ENCODE measurements at regions not wholly inside any gene's neighbourhood (a gene's known extent, or its start where the extent isn't known, plus 50 kb on each side); places are given as distances from the start of the nearest gene placed in this dataset.

DNA sequence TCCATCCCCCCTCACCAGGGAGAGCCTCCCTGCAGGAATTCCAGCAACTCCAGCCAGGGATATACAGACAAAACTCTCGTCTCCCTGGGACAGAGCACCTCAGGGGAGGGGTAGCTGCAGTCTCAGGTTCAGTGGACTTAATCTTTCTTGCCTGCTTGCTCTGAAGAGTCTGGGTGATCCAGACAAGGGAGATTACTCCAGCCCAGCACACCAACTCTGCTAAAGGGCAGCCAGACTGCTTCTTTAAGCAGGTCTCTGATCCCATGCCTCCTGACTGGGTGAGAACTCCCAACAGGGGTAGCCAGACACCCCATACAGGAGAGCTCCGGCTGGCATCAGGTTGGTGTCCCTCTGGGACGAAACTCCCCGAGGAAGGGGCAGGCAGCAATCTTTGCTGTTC lies 888.7 kb downstream of the RAB28 start:
- no peak for DNase-seq (ENCODE audit: low spot score)
- no peaks in the 10 kb centered on the region for H3K4me1 ChIP-seq (ENCODE audit: control insufficient read depth in 4 of 4, insufficient read depth in 4 of 4, low read length in 3 of 4)
- no peaks in the 10 kb centered on the region for H3K36me3 ChIP-seq (ENCODE audit: control insufficient read depth in 4 of 4, insufficient read depth in 3 of 4, low read depth in 1 of 4, low read length in 3 of 4)
- TF ChIP-seq, protein P1, sequence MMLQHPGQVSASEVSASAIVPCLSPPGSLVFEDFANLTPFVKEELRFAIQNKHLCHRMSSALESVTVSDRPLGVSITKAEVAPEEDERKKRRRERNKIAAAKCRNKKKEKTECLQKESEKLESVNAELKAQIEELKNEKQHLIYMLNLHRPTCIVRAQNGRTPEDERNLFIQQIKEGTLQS (IDR thresholded peaks at IDR 0.05) = no peak
- no peak for TF ChIP-seq SP1 (IDR thresholded peaks at IDR 0.05)
- no peak for TF ChIP-seq TAF1 (conservative IDR thresholded peaks at IDR 0.05)
- no peak for TF ChIP-seq RXRA (IDR thresholded peaks at IDR 0.05)
- TF ChIP-seq, protein P2, sequence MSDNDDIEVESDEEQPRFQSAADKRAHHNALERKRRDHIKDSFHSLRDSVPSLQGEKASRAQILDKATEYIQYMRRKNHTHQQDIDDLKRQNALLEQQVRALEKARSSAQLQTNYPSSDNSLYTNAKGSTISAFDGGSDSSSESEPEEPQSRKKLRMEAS (IDR thresholded peaks at IDR 0.05) = no peak
- H3K27me3 ChIP-seq (ENCODE audit: control insufficient read depth in 4 of 4, insufficient read depth in 4 of 4, low read length in 3 of 4) = no peaks in the 10 kb centered on the region
- H3K9me3 ChIP-seq (ENCODE audit: control insufficient read depth in 4 of 4, low read length in 3 of 4) = peaks cover 0 to 2% (median 0%) of the 10 kb centered on the region in 4 donors
- no peak overlapping the region for H3K9ac ChIP-seq (ENCODE audit: low read depth in 1 of 2, low read length in 2 of 2)
- no peak overlapping the region for H3K4me3 ChIP-seq (ENCODE audit: low read depth in 1 of 3, low read length in 3 of 3)
- 83% methylated on average over 4 of the region's 4 CpGs for WGBS
- no peak overlapping the region for H3K27ac ChIP-seq (ENCODE audit: low read depth in 1 of 2, low read length in 2 of 2)

DNA sequence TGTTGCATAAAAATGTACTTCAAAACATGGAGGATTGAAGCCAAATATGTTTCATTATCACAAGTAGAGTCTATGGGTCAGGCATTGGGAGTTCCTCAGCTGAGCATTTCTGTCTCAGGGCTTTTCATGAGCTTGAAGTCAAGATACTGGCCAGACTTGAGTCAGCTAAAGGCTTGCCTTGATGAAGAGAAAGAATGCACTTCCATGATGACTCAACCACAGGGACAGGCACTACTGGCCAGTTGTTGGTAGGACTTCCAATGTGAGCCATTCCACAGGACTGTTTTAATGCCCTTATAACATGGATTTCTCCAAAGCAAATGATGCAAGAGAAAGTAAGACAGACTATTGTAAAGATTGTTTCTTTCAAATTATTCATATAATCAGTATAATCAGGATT lies 895.6 kb downstream of the RAB28 start:
- TF ChIP-seq HNF4G (IDR thresholded peaks at IDR 0.05) = no peak
- TF ChIP-seq JUND (IDR thresholded peaks at IDR 0.05) = no peak
- TF ChIP-seq YY1 (IDR thresholded peaks at IDR 0.05) = no peak
- no peak for TF ChIP-seq RXRA (IDR thresholded peaks at IDR 0.05)
- TF ChIP-seq, protein P1 (IDR thresholded peaks at IDR 0.05) = no peak
- TF ChIP-seq, protein P3, sequence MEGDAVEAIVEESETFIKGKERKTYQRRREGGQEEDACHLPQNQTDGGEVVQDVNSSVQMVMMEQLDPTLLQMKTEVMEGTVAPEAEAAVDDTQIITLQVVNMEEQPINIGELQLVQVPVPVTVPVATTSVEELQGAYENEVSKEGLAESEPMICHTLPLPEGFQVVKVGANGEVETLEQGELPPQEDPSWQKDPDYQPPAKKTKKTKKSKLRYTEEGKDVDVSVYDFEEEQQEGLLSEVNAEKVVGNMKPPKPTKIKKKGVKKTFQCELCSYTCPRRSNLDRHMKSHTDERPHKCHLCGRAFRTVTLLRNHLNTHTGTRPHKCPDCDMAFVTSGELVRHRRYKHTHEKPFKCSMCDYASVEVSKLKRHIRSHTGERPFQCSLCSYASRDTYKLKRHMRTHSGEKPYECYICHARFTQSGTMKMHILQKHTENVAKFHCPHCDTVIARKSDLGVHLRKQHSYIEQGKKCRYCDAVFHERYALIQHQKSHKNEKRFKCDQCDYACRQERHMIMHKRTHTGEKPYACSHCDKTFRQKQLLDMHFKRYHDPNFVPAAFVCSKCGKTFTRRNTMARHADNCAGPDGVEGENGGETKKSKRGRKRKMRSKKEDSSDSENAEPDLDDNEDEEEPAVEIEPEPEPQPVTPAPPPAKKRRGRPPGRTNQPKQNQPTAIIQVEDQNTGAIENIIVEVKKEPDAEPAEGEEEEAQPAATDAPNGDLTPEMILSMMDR (IDR thresholded peaks at IDR 0.05; ENCODE audit: low read depth, low read length, missing input control) = no peak
- no peak for TF ChIP-seq EGR1 (IDR thresholded peaks at IDR 0.05; ENCODE audit: low read depth in 2 of 2)
- no peak for TF ChIP-seq NR2F2 (IDR thresholded peaks at IDR 0.05)
- TF ChIP-seq TAF1 (conservative IDR thresholded peaks at IDR 0.05) = no peak
- TF ChIP-seq FOXA2 (IDR thresholded peaks at IDR 0.05) = no peak
- no peak for TF ChIP-seq FOXA1 (IDR thresholded peaks at IDR 0.05)
- TF ChIP-seq, protein P4, sequence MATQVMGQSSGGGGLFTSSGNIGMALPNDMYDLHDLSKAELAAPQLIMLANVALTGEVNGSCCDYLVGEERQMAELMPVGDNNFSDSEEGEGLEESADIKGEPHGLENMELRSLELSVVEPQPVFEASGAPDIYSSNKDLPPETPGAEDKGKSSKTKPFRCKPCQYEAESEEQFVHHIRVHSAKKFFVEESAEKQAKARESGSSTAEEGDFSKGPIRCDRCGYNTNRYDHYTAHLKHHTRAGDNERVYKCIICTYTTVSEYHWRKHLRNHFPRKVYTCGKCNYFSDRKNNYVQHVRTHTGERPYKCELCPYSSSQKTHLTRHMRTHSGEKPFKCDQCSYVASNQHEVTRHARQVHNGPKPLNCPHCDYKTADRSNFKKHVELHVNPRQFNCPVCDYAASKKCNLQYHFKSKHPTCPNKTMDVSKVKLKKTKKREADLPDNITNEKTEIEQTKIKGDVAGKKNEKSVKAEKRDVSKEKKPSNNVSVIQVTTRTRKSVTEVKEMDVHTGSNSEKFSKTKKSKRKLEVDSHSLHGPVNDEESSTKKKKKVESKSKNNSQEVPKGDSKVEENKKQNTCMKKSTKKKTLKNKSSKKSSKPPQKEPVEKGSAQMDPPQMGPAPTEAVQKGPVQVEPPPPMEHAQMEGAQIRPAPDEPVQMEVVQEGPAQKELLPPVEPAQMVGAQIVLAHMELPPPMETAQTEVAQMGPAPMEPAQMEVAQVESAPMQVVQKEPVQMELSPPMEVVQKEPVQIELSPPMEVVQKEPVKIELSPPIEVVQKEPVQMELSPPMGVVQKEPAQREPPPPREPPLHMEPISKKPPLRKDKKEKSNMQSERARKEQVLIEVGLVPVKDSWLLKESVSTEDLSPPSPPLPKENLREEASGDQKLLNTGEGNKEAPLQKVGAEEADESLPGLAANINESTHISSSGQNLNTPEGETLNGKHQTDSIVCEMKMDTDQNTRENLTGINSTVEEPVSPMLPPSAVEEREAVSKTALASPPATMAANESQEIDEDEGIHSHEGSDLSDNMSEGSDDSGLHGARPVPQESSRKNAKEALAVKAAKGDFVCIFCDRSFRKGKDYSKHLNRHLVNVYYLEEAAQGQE (IDR thresholded peaks at IDR 0.05) = no peak
- TF ChIP-seq, protein P5, sequence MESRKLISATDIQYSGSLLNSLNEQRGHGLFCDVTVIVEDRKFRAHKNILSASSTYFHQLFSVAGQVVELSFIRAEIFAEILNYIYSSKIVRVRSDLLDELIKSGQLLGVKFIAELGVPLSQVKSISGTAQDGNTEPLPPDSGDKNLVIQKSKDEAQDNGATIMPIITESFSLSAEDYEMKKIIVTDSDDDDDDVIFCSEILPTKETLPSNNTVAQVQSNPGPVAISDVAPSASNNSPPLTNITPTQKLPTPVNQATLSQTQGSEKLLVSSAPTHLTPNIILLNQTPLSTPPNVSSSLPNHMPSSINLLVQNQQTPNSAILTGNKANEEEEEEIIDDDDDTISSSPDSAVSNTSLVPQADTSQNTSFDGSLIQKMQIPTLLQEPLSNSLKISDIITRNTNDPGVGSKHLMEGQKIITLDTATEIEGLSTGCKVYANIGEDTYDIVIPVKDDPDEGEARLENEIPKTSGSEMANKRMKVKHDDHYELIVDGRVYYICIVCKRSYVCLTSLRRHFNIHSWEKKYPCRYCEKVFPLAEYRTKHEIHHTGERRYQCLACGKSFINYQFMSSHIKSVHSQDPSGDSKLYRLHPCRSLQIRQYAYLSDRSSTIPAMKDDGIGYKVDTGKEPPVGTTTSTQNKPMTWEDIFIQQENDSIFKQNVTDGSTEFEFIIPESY (IDR thresholded peaks at IDR 0.05) = no peak
- TF ChIP-seq HNF4A (conservative IDR thresholded peaks at IDR 0.05) = no peak
- no peak for TF ChIP-seq SP1 (IDR thresholded peaks at IDR 0.05)
- TF ChIP-seq GABPA (IDR thresholded peaks at IDR 0.05 in 1 of 2, conservative IDR thresholded peaks at IDR 0.05 in 1 of 2) = no peak
- H3K36me3 ChIP-seq (ENCODE audit: control insufficient read depth in 4 of 4, insufficient read depth in 3 of 4, low read depth in 1 of 4, low read length in 3 of 4) = no peaks in the 10 kb centered on the region
- H3K4me1 ChIP-seq (ENCODE audit: control insufficient read depth in 4 of 4, insufficient read depth in 4 of 4, low read length in 3 of 4) = no peaks in the 10 kb centered on the region
- H3K4me3 ChIP-seq (ENCODE audit: low read depth in 1 of 3, low read length in 3 of 3) = no peak overlapping the region
- DNase-seq (ENCODE audit: low spot score) = no peak
- no peaks in the 10 kb centered on the region for H3K27me3 ChIP-seq (ENCODE audit: control insufficient read depth in 4 of 4, insufficient read depth in 4 of 4, low read length in 3 of 4)
- H3K9ac ChIP-seq (ENCODE audit: low read depth in 1 of 2, low read length in 2 of 2) = no peak overlapping the region
- no peaks in the 10 kb centered on the region for H3K9me3 ChIP-seq (ENCODE audit: control insufficient read depth in 4 of 4, low read length in 3 of 4)
- no peak overlapping the region for H3K27ac ChIP-seq (ENCODE audit: low read depth in 1 of 2, low read length in 2 of 2)
